Gastroesophageal sphincter (tissue), 4 donors: ENCODE measurements at regions not wholly inside any gene's neighbourhood (a gene's known extent, or its start where the extent isn't known, plus 50 kb on each side); places are given as distances from the start of the nearest gene placed in this dataset.

Experiments
- ATAC-seq: fragments of 150-250 bp; one replicate; pipeline ENCODE4 v1.9.1; 2016; ENCODE audit warnings: mild to moderate bottlenecking, moderate library complexity
- H3K27ac ChIP-seq, 4 donors: fragments of 200-600 bp; sonication (generic) in 3 of 4; 1 replicate in 3 of 4; 2 replicates in 1 of 4; pipeline ENCODE4 v1.5.1; 2016 to 2019
- H3K27me3 ChIP-seq: fragments of 200-600 bp; sonication (generic); one replicate; pipeline ENCODE4 v1.5.1; 2019
- H3K36me3 ChIP-seq, 2 donors: fragments of 200-600 bp; sonication (generic); one replicate each; pipeline ENCODE4 v1.5.1; 2019; ENCODE audit warnings: control low read depth in 1 of 2
- H3K4me1 ChIP-seq, 3 donors: fragments of 200-600 bp; sonication (generic); 1 replicate in 2 of 3; 2 replicates in 1 of 3; pipeline ENCODE4 v1.5.1; 2016 to 2019; ENCODE audit warnings: control low read depth in 2 of 3
- H3K4me3 ChIP-seq, 2 donors: fragments of 200-600 bp; sonication (generic); one replicate each; pipeline ENCODE4 v1.5.1; 2019; ENCODE audit warnings: mild to moderate bottlenecking in 1 of 2, moderate library complexity in 1 of 2
- H3K9me3 ChIP-seq, 3 donors: fragments of 200-600 bp; sonication (generic); one replicate each; pipeline ENCODE4 v1.5.1; 2017 to 2019; ENCODE audit warnings: control low read depth in 2 of 3
- EP300 ChIP-seq: sonication (generic); formaldehyde crosslinking; IDR thresholded peaks from one replicate; pipeline ENCODE4 v1.6.1; 2017; ENCODE audit warnings: antibody characterized with exemption, mild to moderate bottlenecking
- POLR2A ChIP-seq, 2 donors: fragments of 450-650 bp; IDR thresholded peaks; one replicate each; pipeline ENCODE4 v1.6.1; 2017; ENCODE audit warnings: antibody characterized with exemption in 2 of 2, mild to moderate bottlenecking in 2 of 2, moderate library complexity in 1 of 2
- POLR2AphosphoS5 ChIP-seq: sonication (generic); formaldehyde crosslinking; IDR thresholded peaks from one replicate; pipeline ENCODE4 v1.6.1; 2017; ENCODE audit warnings: antibody characterized with exemption
- WGBS, 2 donors: methylation state at CpG; one replicate each; pipeline ENCODE4 v1.1.5; 2018; ENCODE audit warnings: low coverage in 1 of 2; 5-methylcytosine and 5-hydroxymethylcytosine counted together
- TF ChIP-seq, protein P1 (sequence below), 4 experiments: fragments of 200-600 bp in 2 of 4; fragments of 450-650 bp in 2 of 4; sonication (generic) in 1 of 4; IDR thresholded peaks; one replicate each; pipeline ENCODE4 v1.5.1; 2017 to 2019; ENCODE audit warnings: antibody characterized with exemption in 4 of 4, mild to moderate bottlenecking in 2 of 4, moderate library complexity in 2 of 4

DNA sequence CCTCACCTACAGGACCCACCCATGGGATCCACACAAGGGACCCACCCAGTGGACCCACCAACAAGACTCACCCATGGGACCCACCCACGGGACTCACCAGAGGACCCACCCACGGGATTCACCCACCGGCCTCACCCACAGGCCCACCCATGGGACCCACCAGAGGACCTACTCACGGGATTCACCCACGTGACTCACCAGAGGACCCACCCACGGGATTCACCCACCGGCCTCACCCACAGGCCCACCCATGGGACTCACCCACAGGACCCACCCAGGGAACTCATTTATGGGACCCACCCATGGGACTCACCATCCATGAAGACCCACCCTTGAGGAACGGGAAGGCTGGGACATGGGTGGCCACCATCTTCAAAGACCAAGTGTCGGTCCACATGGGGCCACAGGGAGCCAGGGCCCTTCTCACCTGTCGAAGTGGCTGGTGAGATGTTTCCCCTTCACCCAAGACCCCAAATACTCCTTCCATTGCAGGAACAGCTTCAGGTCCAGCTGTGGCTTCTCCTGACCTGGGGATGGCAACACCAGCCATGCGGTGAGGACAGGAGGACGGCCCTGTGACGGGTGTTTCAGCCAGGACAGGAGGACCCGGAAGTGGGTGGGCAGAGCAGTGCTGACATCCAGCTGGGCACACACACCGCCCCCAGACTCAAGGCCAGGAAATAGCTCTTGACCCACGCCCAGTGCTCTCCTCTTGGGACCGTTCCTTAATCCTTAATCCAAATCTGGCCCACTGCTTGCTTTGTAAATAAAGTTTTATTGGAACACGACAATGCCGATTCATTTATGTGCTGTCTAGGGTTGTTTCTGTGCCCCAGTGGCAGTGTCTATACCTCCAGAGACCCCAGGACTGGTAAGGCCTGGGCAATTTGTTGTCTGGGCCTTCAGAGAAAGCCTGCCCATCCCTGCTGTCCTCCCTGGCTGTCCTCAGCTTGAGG is 1005.1 kb downstream of the BRD1 start:
- WGBS, 2 donors, result 84 to 97% methylated on average over 5 of the region's 19 CpGs
- H3K9me3 ChIP-seq, result no peaks in the 10 kb centered on the region
- no peak overlapping the region for H3K4me3 ChIP-seq
- TF ChIP-seq, protein P1, sequence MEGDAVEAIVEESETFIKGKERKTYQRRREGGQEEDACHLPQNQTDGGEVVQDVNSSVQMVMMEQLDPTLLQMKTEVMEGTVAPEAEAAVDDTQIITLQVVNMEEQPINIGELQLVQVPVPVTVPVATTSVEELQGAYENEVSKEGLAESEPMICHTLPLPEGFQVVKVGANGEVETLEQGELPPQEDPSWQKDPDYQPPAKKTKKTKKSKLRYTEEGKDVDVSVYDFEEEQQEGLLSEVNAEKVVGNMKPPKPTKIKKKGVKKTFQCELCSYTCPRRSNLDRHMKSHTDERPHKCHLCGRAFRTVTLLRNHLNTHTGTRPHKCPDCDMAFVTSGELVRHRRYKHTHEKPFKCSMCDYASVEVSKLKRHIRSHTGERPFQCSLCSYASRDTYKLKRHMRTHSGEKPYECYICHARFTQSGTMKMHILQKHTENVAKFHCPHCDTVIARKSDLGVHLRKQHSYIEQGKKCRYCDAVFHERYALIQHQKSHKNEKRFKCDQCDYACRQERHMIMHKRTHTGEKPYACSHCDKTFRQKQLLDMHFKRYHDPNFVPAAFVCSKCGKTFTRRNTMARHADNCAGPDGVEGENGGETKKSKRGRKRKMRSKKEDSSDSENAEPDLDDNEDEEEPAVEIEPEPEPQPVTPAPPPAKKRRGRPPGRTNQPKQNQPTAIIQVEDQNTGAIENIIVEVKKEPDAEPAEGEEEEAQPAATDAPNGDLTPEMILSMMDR (IDR thresholded peaks at IDR 0.05), result no peak
- H3K27me3 ChIP-seq, result peaks cover 82% of the 10 kb centered on the region
- H3K36me3 ChIP-seq, result no peaks in the 10 kb centered on the region
- ATAC-seq, result no peak
- H3K4me1 ChIP-seq, result no peaks in the 10 kb centered on the region
- no peak overlapping the region for H3K27ac ChIP-seq

DNA sequence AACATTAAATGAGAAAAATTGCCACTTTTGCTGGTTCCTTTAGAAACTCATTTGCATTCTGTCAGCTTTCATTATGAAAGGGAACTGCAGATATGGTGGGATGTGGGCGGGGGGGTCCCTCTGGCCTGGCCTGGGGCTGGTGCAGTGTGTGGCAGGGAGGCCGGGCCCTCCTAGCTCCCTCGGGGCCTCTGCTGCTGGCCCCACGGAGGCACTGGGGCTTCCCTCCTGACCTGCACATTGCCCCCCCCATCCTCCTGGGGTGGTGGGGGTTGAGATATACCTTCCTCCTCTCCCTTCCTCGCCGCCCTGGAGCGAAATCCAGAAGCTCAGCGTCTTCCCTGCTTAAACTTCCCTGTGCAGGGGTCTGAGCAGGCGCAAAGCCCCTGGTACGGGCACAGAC is 1005.9 kb downstream of the BRD1 start:
- Histone ChIP-seq H3K27ac (no peak overlapping the region), H3K4me1 (no peaks in the 10 kb centered on the region), H3K4me3 (no peak overlapping the region), H3K36me3 (no peaks in the 10 kb centered on the region), H3K27me3 (peaks cover 79% of the 10 kb centered on the region), H3K9me3 (no peaks in the 10 kb centered on the region)
- TF ChIP-seq POLR2A (IDR thresholded peaks at IDR 0.05), result no peak
- TF ChIP-seq EP300, result no peak
- TF ChIP-seq POLR2AphosphoS5, result no peak
- TF ChIP-seq, protein P1 (IDR thresholded peaks at IDR 0.05), result no peak
- ATAC-seq, result no peak
- WGBS, 2 donors, result 78% methylated on average over 7 of the region's 10 CpGs; no CpG with 5 or more reads in 1 of the 2 donors

DNA sequence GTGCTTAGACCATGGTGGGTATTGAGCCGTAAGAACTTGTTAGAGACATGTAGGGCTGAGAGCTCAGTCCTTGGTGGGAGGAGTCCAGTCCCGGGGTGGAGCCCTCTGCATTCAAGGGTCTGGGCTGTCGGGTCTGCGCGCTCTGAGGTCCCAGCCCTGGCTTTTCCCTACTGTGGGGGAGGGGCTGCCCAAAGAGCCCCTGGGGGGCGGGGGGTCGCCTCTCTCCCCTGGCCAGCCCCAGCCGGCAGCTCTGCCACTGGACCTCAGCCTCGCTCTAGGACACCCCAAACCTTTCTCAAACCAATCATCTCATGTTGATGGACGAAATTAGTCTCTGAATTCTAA is 1006.4 kb downstream of the BRD1 start:
- Histone ChIP-seq H3K27me3 (peaks cover 79% of the 10 kb centered on the region), H3K4me3 (no peak overlapping the region), H3K4me1 (no peaks in the 10 kb centered on the region), H3K27ac (no peak overlapping the region), H3K9me3 (no peaks in the 10 kb centered on the region), H3K36me3 (no peaks in the 10 kb centered on the region)
- no peak for TF ChIP-seq POLR2AphosphoS5
- TF ChIP-seq POLR2A (IDR thresholded peaks at IDR 0.05), result no peak
- no peak for TF ChIP-seq EP300
- TF ChIP-seq, protein P1 (IDR thresholded peaks at IDR 0.05), result no peak
- WGBS, 2 donors, result 67% methylated on average over 1 of the region's 10 CpGs; no CpG with 5 or more reads in 1 of the 2 donors
- ATAC-seq, result no peak

DNA sequence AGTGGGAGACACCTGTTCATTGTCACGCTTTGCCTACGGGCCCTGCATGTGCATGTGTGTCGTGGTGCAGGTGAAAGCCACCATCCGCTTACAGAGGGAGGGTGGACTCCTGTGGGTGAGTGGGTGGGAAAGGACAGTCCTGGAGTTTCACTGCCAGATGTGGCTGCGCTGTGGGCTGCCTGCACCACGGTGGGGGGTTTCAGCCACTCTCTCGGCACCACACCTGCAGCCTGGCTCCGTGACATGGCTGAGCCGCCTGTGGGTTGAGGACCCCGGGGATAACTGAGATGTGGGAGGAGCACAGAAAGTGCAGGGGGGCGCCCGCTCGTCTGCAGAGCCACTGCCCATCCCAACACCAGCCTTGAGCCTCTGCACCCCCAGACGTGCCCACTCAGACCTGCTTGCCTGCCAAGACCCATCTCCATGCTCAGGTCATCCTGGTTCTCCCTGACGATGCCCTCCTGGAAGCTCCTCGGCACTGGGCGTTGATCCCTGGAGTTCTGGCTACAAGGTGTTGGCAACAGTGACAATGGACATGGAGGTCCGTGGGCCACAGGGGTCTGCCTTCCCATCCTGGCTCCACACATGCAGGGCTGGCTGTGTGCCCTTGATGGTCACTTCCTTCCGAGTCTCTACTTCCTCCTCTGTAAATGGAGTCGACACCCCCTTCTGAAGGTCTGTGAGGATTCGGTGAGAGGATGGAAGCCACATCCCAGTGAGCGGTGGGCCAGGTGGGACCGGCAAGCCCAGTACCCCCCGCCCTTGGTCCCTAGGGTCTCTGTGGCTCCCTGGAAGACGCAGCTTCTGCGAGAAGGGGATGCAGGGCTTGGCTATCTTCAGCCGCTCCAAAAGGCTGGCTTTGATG is 1007.0 kb downstream of the BRD1 start:
- no peak for ATAC-seq
- Histone ChIP-seq H3K9me3 (no peaks in the 10 kb centered on the region), H3K27me3 (peaks cover 73% of the 10 kb centered on the region), H3K27ac (no peak overlapping the region), H3K4me1 (no peaks in the 10 kb centered on the region), H3K4me3 (no peak overlapping the region), H3K36me3 (no peaks in the 10 kb centered on the region)
- WGBS, 2 donors, result 62 to 80% methylated on average over 2 of the region's 27 CpGs
- TF ChIP-seq POLR2AphosphoS5 (no peak), POLR2A (IDR thresholded peaks at IDR 0.05) (no peak), EP300 (no peak)

DNA sequence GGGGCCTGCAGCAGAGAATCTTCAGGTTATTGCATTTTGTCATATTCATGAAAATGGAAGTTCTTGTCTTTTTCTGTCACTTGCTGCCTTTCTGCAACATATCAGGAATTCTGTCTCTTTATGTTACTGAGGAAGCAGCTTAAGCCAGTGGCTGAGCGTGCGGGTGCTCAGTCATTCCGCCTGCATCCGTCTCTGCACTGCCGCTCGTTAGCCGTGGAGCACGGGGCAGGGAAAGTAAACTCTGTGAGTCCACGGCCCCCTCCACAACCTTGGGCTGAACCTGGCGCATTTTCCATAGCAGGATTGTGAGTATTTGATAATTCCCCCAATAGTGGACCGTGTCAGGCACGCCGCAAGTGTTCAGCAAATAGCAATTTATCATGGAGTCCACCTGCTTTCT is 1007.7 kb downstream of the BRD1 start:
- H3K36me3 ChIP-seq, result no peaks in the 10 kb centered on the region
- H3K9me3 ChIP-seq, result no peaks in the 10 kb centered on the region
- WGBS, 2 donors, result 56 to 68% methylated on average over 4 of the region's 13 CpGs
- ATAC-seq, result no peak
- no peak overlapping the region for H3K27ac ChIP-seq
- TF ChIP-seq POLR2A (IDR thresholded peaks at IDR 0.05) (no peak), POLR2AphosphoS5 (no peak), EP300 (no peak)
- TF ChIP-seq, protein P1 (IDR thresholded peaks at IDR 0.05), result no peak
- no peak overlapping the region for H3K4me3 ChIP-seq
- peaks cover 69% of the 10 kb centered on the region for H3K27me3 ChIP-seq
- no peaks in the 10 kb centered on the region for H3K4me1 ChIP-seq
